ENCODE measurements at regions not wholly inside any gene's neighbourhood (a gene's known extent, or its start where the extent isn't known, plus 50 kb on each side); places are given as distances from the start of the nearest gene placed in this dataset.

DNA sequence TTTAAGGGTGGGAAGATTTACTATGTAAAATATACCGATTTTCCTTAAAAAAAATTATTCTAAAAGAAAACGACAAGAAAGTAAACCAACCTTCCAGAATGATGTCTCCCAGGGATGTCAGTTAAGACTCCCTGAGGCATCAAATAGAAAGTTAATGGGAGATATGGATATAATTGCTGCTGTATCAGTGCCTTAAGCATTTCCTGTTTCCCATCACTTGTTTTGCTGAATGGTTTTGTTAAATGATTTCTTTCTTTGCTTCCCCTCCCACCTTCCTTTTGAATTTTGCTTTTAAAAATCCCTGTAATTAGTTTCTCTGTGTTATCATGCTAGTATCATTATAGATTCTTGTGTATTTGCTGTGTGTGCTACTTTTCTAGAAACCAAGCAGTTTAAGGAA lies 154.3 kb upstream of the CWC22 start:
- TF ChIP-seq, protein P1, sequence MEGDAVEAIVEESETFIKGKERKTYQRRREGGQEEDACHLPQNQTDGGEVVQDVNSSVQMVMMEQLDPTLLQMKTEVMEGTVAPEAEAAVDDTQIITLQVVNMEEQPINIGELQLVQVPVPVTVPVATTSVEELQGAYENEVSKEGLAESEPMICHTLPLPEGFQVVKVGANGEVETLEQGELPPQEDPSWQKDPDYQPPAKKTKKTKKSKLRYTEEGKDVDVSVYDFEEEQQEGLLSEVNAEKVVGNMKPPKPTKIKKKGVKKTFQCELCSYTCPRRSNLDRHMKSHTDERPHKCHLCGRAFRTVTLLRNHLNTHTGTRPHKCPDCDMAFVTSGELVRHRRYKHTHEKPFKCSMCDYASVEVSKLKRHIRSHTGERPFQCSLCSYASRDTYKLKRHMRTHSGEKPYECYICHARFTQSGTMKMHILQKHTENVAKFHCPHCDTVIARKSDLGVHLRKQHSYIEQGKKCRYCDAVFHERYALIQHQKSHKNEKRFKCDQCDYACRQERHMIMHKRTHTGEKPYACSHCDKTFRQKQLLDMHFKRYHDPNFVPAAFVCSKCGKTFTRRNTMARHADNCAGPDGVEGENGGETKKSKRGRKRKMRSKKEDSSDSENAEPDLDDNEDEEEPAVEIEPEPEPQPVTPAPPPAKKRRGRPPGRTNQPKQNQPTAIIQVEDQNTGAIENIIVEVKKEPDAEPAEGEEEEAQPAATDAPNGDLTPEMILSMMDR (IDR thresholded peaks at IDR 0.05), result no peak
- TF ChIP-seq EP300 (IDR thresholded peaks at IDR 0.05), result no peak
